HEK293T (cell line): ENCODE measurements at regions not wholly inside any gene's neighbourhood (a gene's known extent, or its start where the extent isn't known, plus 50 kb on each side); places are given as distances from the start of the nearest gene placed in this dataset.

Source experiments
- BHLHE40 ChIP-seq: fragments of 450-650 bp; IDR thresholded peaks from 2 replicates; pipeline ENCODE4 v1.6.1; 2016; ENCODE audit warnings: mild to moderate bottlenecking, moderate library complexity, borderline replicate concordance
- FOXA1 ChIP-seq: fragments of 450-650 bp; IDR thresholded peaks from 2 replicates; pipeline ENCODE4 v1.6.1; 2016; ENCODE audit warnings: mild to moderate bottlenecking
- FOXM1 ChIP-seq: fragments of 450-650 bp; IDR thresholded peaks from 2 replicates; pipeline ENCODE4 v1.6.1; 2017; ENCODE audit warnings: mild to moderate bottlenecking, borderline replicate concordance
- LEF1 ChIP-seq: fragments of 450-650 bp; IDR thresholded peaks from 2 replicates; pipeline ENCODE4 v1.6.1; 2017; ENCODE audit warnings: mild to moderate bottlenecking, borderline replicate concordance
- NFRKB ChIP-seq: fragments of 450-650 bp; IDR thresholded peaks from 2 replicates; pipeline ENCODE4 v1.6.1; 2016; ENCODE audit warnings: mild to moderate bottlenecking, moderate library complexity
- TARDBP ChIP-seq: fragments of 450-650 bp; IDR thresholded peaks from 2 replicates; pipeline ENCODE4 v1.6.1; 2016

- no peak for TF ChIP-seq TARDBP
- no peak for TF ChIP-seq LEF1
- no peak for TF ChIP-seq FOXA1
- no peak for TF ChIP-seq FOXM1
- no peak for TF ChIP-seq NFRKB
- TF ChIP-seq BHLHE40, result no peak
Measured at GRCh38 chr16:87176735-87177134, 140.5 kb downstream of the C16orf95 start.
